ENCODE measurements at regions not wholly inside any gene's neighbourhood (a gene's known extent, or its start where the extent isn't known, plus 50 kb on each side); places are given as distances from the start of the nearest gene placed in this dataset.

DNA sequence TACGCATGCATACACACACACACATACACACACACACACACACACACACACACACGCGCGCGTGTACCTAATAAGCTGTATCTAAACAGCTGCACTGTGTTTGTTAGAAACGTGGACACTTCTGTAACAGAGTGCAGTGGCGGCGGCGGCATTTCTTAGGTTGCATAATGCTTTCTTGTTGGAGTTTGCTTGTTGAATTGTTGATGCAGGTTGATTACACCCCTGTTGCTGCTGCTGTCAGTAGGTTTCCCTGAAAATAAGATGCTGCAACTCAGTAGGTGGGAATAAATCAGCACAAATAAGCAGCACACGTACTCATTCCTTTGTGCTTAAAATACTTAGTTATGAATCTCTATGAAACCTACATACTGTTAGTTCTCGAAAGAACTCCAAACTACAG, 479.2 kb downstream of the LIG4 start:
- no peak for TF ChIP-seq CTCF (conservative IDR thresholded peaks at IDR 0.05)
- TF ChIP-seq EZH2 (IDR thresholded peaks at IDR 0.05; ENCODE audit: low read depth): no peak
- POLR2A ChIA-PET (ENCODE audit: unreplicated experiment): no interaction called here
- Histone ChIP-seq H3K4me1 (replicated peaks; ENCODE audit: insufficient read depth) (no peaks in the 10 kb centered on the region), H3F3A (ENCODE audit: insufficient read depth, low read depth) (no peaks in the 10 kb centered on the region), H3K27ac (no peak overlapping the region), H3K9me3 (ENCODE audit: insufficient read depth, low read depth) (no peaks in the 10 kb centered on the region), H3K9me2 (ENCODE audit: insufficient read depth) (no peaks in the 10 kb centered on the region; the same call in 1 of the 2 replicates), H3K79me2 (ENCODE audit: low read depth) (no peaks in the 10 kb centered on the region), H2AFZ (no peak overlapping the region), H3K4me2 (no peak overlapping the region), H4K20me1 (ENCODE audit: insufficient read depth) (no peaks in the 10 kb centered on the region), H3K4me3 (no peak overlapping the region), H3K27me3 (ENCODE audit: insufficient read depth, low read depth) (no peaks in the 10 kb centered on the region), H3K36me3 (ENCODE audit: low read depth) (no peaks in the 10 kb centered on the region)
- intact Hi-C loops (cut with micrococcal nuclease; ENCODE audit: unreplicated experiment): no loop called here
- CTCF ChIA-PET: no interaction called here
- peak in 1 of 2 experiments; percentile 9 for DNase-seq
- no TSS peak for BruUV-seq (replicated peaks)

DNA sequence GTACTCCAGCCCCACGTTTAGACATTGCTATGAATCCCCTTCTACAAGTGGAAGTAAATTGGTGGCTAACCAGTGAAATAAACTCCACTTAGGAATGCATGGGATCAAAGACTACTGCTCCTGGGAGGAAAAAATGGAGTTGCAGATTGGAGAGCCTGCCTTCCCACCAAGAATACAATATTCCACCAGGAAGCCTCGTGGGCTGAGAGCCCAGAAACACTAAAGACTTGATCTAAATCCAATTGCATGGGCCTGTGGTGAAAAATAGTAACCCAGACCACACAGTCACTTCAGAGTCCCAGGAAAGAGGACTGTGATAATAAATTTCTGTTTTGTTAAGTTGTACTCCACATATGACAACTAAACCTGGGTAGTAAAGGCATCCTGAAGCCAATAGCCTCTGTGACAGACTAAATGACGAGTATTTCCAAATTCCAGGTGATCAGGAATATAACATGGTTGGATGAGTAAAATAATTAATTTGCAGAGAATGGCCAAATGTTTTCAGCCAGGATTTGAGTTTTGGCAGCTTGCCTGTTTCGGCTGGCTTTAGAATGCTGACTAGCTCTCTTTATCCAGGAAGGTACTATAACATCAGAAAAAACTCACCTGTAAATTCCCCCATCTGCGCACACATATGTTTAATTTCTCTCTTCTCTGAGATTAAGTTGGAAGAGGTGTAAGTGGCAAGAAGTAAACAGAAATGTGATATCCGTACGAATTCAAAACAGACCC, 480.3 kb downstream of the LIG4 start:
- Histone ChIP-seq H2AFZ (no peak overlapping the region), H3K9me2 (ENCODE audit: insufficient read depth) (no peaks in the 10 kb centered on the region), H3K4me2 (no peak overlapping the region), H3K9me3 (ENCODE audit: insufficient read depth, low read depth) (no peaks in the 10 kb centered on the region), H4K20me1 (ENCODE audit: insufficient read depth) (no peaks in the 10 kb centered on the region), H3K36me3 (ENCODE audit: low read depth) (no peaks in the 10 kb centered on the region), H3K27me3 (ENCODE audit: insufficient read depth, low read depth) (no peaks in the 10 kb centered on the region), H3K4me3 (no peak overlapping the region), H3K4me1 (replicated peaks; ENCODE audit: insufficient read depth) (no peaks in the 10 kb centered on the region), H3F3A (ENCODE audit: insufficient read depth, low read depth) (no peaks in the 10 kb centered on the region), H3K79me2 (ENCODE audit: low read depth) (no peaks in the 10 kb centered on the region), H3K27ac (no peak overlapping the region)
- CTCF ChIA-PET: no interaction called here
- BruUV-seq (replicated peaks): no TSS peak
- intact Hi-C loops (cut with micrococcal nuclease; ENCODE audit: unreplicated experiment): no loop called here
- POLR2A ChIA-PET (ENCODE audit: unreplicated experiment): no interaction called here
- peak in 1 of 2 experiments; percentile 28 for DNase-seq
- TF ChIP-seq CTCF (conservative IDR thresholded peaks at IDR 0.05) (no peak), EZH2 (IDR thresholded peaks at IDR 0.05; ENCODE audit: low read depth) (no peak)

DNA sequence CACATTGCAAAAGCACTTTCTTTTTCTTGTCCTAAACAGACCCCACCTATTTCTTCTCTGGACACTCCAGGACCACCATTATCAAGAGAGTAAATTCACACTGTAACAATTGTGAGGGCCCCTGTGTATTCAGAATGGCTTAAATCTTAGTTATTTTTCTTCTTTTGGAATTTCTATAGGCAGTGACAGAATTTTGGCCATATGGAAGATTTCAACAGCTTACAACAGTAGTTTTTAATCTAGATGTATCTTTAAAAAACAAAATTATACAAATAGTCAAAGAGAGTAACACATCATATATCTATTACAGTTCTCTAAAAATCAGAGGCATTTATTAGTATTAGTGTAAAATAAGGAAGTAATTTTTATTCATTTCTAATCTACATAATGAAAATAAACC, 482.1 kb downstream of the LIG4 start:
- intact Hi-C loops (cut with micrococcal nuclease; ENCODE audit: unreplicated experiment): no loop called here
- POLR2A ChIA-PET (ENCODE audit: unreplicated experiment): no interaction called here

More for the DNA sequence above, 482.1 kb downstream of the LIG4 start:
- H3K4me3 ChIP-seq: no peak overlapping the region
- no TSS peak for BruUV-seq (replicated peaks)
- no peaks in the 10 kb centered on the region for H4K20me1 ChIP-seq (ENCODE audit: insufficient read depth)
- TF ChIP-seq EZH2 (IDR thresholded peaks at IDR 0.05; ENCODE audit: low read depth): no peak
- TF ChIP-seq CTCF (conservative IDR thresholded peaks at IDR 0.05): no peak
- H3K4me1 ChIP-seq (replicated peaks; ENCODE audit: insufficient read depth): no peaks in the 10 kb centered on the region
- H3K9me2 ChIP-seq (ENCODE audit: insufficient read depth): no peaks in the 10 kb centered on the region
- no peaks in the 10 kb centered on the region for H3K79me2 ChIP-seq (ENCODE audit: low read depth)
- no peaks in the 10 kb centered on the region for H3F3A ChIP-seq (ENCODE audit: insufficient read depth, low read depth)
- no peak overlapping the region for H3K4me2 ChIP-seq
- no peak overlapping the region for H3K27ac ChIP-seq
- no peaks in the 10 kb centered on the region for H3K36me3 ChIP-seq (ENCODE audit: low read depth)
- CTCF ChIA-PET: no interaction called here
- no peaks in the 10 kb centered on the region for H3K9me3 ChIP-seq (ENCODE audit: insufficient read depth, low read depth)
- peak in 1 of 2 experiments; percentile 19 for DNase-seq
- H2AFZ ChIP-seq: no peak overlapping the region
- no peaks in the 10 kb centered on the region for H3K27me3 ChIP-seq (ENCODE audit: insufficient read depth, low read depth)
